Endothelial cell of umbilical vein (primary cell): ENCODE measurements at regions not wholly inside any gene's neighbourhood (a gene's known extent, or its start where the extent isn't known, plus 50 kb on each side); places are given as distances from the start of the nearest gene placed in this dataset.

Experiments
- BruUV-seq: library from RNA; stranded (reverse); fragments of 400-500 nt; replicated peaks from 2 replicates; lab custom pipeline; 2021; lab: Mats Ljungman, UMichigan
- CTCF ChIA-PET: fragments of 300-600, 350-600 bp; sonication (Branson Sonifier 250); formaldehyde crosslinking; loops from one replicate; lab custom pipeline; 2021; ENCODE audit warnings: antibody characterized with exemption, inconsistent platforms; lab: Charles Lee
- POLR2A ChIA-PET: fragments of 300-600, 350-600 bp; sonication (Branson Sonifier 250); formaldehyde crosslinking; loops from one replicate; lab custom pipeline; 2021; ENCODE audit warnings: antibody characterized with exemption, inconsistent platforms; lab: Charles Lee
- DNase-seq: peaks from one replicate; pipeline ENCODE4 v3.0.0-alpha.2; 2011; ENCODE audit warnings: low read depth, low spot score
- FAIRE-seq: peaks from 2 replicates; lab custom pipeline; 2011; peaks lifted over from hg19 to GRCh38; lab: Jason Lieb, UNC
- H2AFZ ChIP-seq: 2 replicates; pipeline ENCODE4 v1.6.0; 2012; ENCODE audit warnings: low read depth, low read length, control low read depth, inconsistent platforms
- H3K27ac ChIP-seq: 2 replicates; pipeline ENCODE4 v1.5.1; 2011; ENCODE audit warnings: low read depth, mild to moderate bottlenecking, control low read depth, low read length, moderate library complexity; ENCODE audit not compliant: insufficient read depth
- H3K27me3 ChIP-seq, 2 experiments: 2 replicates each; pipeline versions ENCODE4 v1.6.0 to v1.6.1; 2011; ENCODE audit warnings: low read length in 2 of 2, mixed read lengths in 1 of 2; ENCODE audit not compliant: control insufficient read depth in 2 of 2, insufficient read depth in 2 of 2
- H3K36me3 ChIP-seq, 2 experiments: 2 replicates in 1 of 2; 3 replicates in 1 of 2; pipeline ENCODE4 v1.5.1; 2011; ENCODE audit warnings: low read length in 2 of 2, mild to moderate bottlenecking in 1 of 2, moderate library complexity in 1 of 2; ENCODE audit not compliant: control insufficient read depth in 2 of 2, insufficient read depth in 2 of 2; ENCODE audit errors: extremely low read depth in 1 of 2
- H3K4me1 ChIP-seq: 3 replicates; pipeline ENCODE4 v1.5.1; 2011; ENCODE audit warnings: mild to moderate bottlenecking, low read length; ENCODE audit not compliant: control insufficient read depth, insufficient read depth; ENCODE audit errors: extremely low read depth
- H3K4me2 ChIP-seq: 2 replicates; pipeline ENCODE4 v1.6.1; 2011; ENCODE audit warnings: low read length, control low read depth, mixed read lengths; ENCODE audit not compliant: insufficient read depth
- H3K4me3 ChIP-seq, 3 experiments: fragments of 200-600 bp in 1 of 3; sonication (generic), shearing (Covaris generic) in 1 of 3; replicated peaks in 1 of 3; 2 replicates each; pipeline ENCODE4 v1.5.1; 2011 to 2016; ENCODE audit warnings: control low read depth in 3 of 3, low read length in 3 of 3, mild to moderate bottlenecking in 2 of 3, inconsistent platforms in 1 of 3, low read depth in 1 of 3, moderate library complexity in 1 of 3; ENCODE audit not compliant: insufficient read depth in 1 of 3
- H3K79me2 ChIP-seq: 2 replicates; pipeline ENCODE4 v1.6.0; 2012; ENCODE audit warnings: low read length, inconsistent platforms; ENCODE audit not compliant: control insufficient read depth, insufficient read depth
- H3K9ac ChIP-seq: replicated peaks from 2 replicates; pipeline ENCODE3; 2011; ENCODE audit warnings: low read length, control low read depth; ENCODE audit not compliant: insufficient read depth; ENCODE audit errors: extremely low read depth
- H3K9me1 ChIP-seq: replicated peaks from 3 replicates; pipeline ENCODE4 v1.6.0; 2011; ENCODE audit warnings: mild to moderate bottlenecking, low read length; ENCODE audit not compliant: control insufficient read depth, insufficient read depth; ENCODE audit errors: extremely low read depth
- H3K9me3 ChIP-seq: replicated peaks from 2 replicates; pipeline ENCODE4 v1.5.1; 2012; ENCODE audit warnings: low read length, inconsistent platforms; ENCODE audit not compliant: control insufficient read depth, insufficient read depth
- H4K20me1 ChIP-seq: replicated peaks from 2 replicates; pipeline ENCODE3; 2011; ENCODE audit warnings: mild to moderate bottlenecking, low read length; ENCODE audit not compliant: control insufficient read depth, insufficient read depth; ENCODE audit errors: extremely low read depth
- EZH2 ChIP-seq: IDR thresholded peaks from 2 replicates; pipeline ENCODE4 v1.6.1; 2012; ENCODE audit warnings: borderline replicate concordance, low read depth, mild to moderate bottlenecking, moderate library complexity, low read length, inconsistent platforms; ENCODE audit not compliant: severe bottlenecking
- FOS ChIP-seq: IDR thresholded peaks from 2 replicates; pipeline ENCODE4 v1.6.1; 2011; ENCODE audit warnings: mild to moderate bottlenecking, low read length, moderate library complexity, borderline replicate concordance; ENCODE audit not compliant: insufficient read depth
- GATA2 ChIP-seq: IDR thresholded peaks from 2 replicates; pipeline ENCODE4 v1.7.0; 2011; ENCODE audit warnings: low read depth, mild to moderate bottlenecking, moderate library complexity, mixed read lengths, low read length; ENCODE audit not compliant: insufficient read length, insufficient read depth
- JUN ChIP-seq: IDR thresholded peaks from 2 replicates; pipeline ENCODE4 v1.6.1; 2011; ENCODE audit warnings: borderline replicate concordance, low read depth; ENCODE audit not compliant: insufficient read length, insufficient read depth
- MYC ChIP-seq: IDR thresholded peaks from one replicate; pipeline ENCODE4 v1.6.1; 2011; ENCODE audit warnings: mild to moderate bottlenecking, low read depth, low read length
- POLR2A ChIP-seq: IDR thresholded peaks from 2 replicates; pipeline ENCODE4 v1.6.1; 2012; ENCODE audit warnings: low read depth, mild to moderate bottlenecking, control low read depth, low read length
- POLR2AphosphoS5 ChIP-seq: IDR thresholded peaks from 2 replicates; pipeline ENCODE4 v1.6.1; 2012; ENCODE audit warnings: low read depth, mild to moderate bottlenecking, control low read depth, low read length, moderate library complexity; ENCODE audit not compliant: insufficient read depth
- dilution Hi-C: fragments of 300-500 bp; cut with MboI; formaldehyde crosslinking; loops from one replicate; pipeline ENCODE4 v1.15.0; 2019; ENCODE audit warnings: low sequenced_read_pairs; ENCODE audit not compliant: extremely low pct_ligation_motif_present
- intact Hi-C: fragments of 100-400 bp; cut with micrococcal nuclease; formaldehyde crosslinking; loops from one replicate; pipeline ENCODE4 v1.10.0; 2022
- TF ChIP-seq, protein P1 (sequence below), 2 donors: IDR thresholded peaks; 1 replicate in 1 of 2; 2 replicates in 1 of 2; pipeline ENCODE4 v1.5.1; 2011; ENCODE audit warnings: low read length in 2 of 2, mild to moderate bottlenecking in 2 of 2, moderate library complexity in 2 of 2, control low read depth in 1 of 2, inconsistent platforms in 1 of 2, low read depth in 1 of 2; ENCODE audit not compliant: insufficient read depth in 1 of 2; ENCODE audit errors: extremely low read depth in 1 of 2
- TF ChIP-seq, protein P2 (sequence below): IDR thresholded peaks from 2 replicates; pipeline ENCODE4 v1.6.1; 2011; ENCODE audit not compliant: insufficient read depth, insufficient read length

DNA sequence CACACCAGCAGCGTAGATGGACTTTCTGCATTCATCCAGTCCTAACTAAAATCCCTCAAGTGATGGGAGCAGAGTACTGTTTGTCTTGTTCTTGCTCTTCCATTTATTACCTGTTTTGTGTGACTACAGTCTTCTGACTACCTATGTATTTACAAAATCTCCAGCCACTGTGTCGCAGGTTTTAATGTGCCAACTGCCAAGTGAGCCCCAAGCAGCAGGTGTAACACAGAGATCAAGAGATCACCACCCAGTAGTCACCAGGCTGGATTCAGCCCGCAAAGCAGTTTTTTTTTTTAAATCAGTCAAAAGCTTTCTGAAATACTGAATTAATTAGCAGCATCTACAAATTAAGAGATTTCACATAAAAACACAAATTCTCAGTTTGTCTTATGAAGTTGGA lies 724.1 kb upstream of the USP15 start:
- dilution Hi-C loops: no loop called here
- Histone ChIP-seq H3K27me3 (no peaks in the 10 kb centered on the region), H3K4me1 (no peaks in the 10 kb centered on the region), H3K9me1 (no peaks in the 10 kb centered on the region), H3K27ac (no peak overlapping the region), H3K9ac (no peak overlapping the region), H4K20me1 (no peaks in the 10 kb centered on the region), H3K4me2 (no peak overlapping the region), H3K36me3 (no peaks in the 10 kb centered on the region), H2AFZ (no peak overlapping the region), H3K4me3 (no peak overlapping the region), H3K79me2 (no peaks in the 10 kb centered on the region), H3K9me3 (peaks cover 2% of the 10 kb centered on the region)
- CTCF ChIA-PET: no interaction called here
- intact Hi-C loops: no loop called here
- FAIRE-seq: no peak
- BruUV-seq: no TSS peak
- POLR2A ChIA-PET: no interaction called here
- TF ChIP-seq EZH2 (no peak), MYC (no peak), GATA2 (no peak), POLR2AphosphoS5 (no peak), POLR2A (no peak), FOS (no peak), JUN (no peak)
- TF ChIP-seq, protein P1, sequence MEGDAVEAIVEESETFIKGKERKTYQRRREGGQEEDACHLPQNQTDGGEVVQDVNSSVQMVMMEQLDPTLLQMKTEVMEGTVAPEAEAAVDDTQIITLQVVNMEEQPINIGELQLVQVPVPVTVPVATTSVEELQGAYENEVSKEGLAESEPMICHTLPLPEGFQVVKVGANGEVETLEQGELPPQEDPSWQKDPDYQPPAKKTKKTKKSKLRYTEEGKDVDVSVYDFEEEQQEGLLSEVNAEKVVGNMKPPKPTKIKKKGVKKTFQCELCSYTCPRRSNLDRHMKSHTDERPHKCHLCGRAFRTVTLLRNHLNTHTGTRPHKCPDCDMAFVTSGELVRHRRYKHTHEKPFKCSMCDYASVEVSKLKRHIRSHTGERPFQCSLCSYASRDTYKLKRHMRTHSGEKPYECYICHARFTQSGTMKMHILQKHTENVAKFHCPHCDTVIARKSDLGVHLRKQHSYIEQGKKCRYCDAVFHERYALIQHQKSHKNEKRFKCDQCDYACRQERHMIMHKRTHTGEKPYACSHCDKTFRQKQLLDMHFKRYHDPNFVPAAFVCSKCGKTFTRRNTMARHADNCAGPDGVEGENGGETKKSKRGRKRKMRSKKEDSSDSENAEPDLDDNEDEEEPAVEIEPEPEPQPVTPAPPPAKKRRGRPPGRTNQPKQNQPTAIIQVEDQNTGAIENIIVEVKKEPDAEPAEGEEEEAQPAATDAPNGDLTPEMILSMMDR (IDR thresholded peaks at IDR 0.05; ENCODE audit: extremely low read depth in 1 of 2, insufficient read depth in 1 of 2, low read depth in 1 of 2, low read length in 2 of 2): no peak
- TF ChIP-seq, protein P2, sequence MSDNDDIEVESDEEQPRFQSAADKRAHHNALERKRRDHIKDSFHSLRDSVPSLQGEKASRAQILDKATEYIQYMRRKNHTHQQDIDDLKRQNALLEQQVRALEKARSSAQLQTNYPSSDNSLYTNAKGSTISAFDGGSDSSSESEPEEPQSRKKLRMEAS: no peak
- no peak for DNase-seq
